Liver (tissue), 8 donors: ENCODE measurements at regions not wholly inside any gene's neighbourhood (a gene's known extent, or its start where the extent isn't known, plus 50 kb on each side); places are given as distances from the start of the nearest gene placed in this dataset.

Experiments
- DNase-seq: peaks from one replicate; pipeline ENCODE4 v3.0.0-alpha.2; 2017; ENCODE audit warnings: low spot score
- H3K27ac ChIP-seq, 2 donors: one replicate each; pipeline ENCODE4 v1.7.0; 2013; ENCODE audit warnings: inconsistent platforms in 2 of 2, low read length in 2 of 2, control low read depth in 1 of 2, low read depth in 1 of 2, mild to moderate bottlenecking in 1 of 2
- H3K27me3 ChIP-seq, 4 donors: one replicate each; pipeline versions ENCODE4 v1.6.1 to v1.7.0; 2013; ENCODE audit warnings: low read length in 3 of 4, inconsistent platforms in 1 of 4, mild to moderate bottlenecking in 1 of 4, moderate library complexity in 1 of 4; ENCODE audit not compliant: control insufficient read depth in 4 of 4, insufficient read depth in 4 of 4
- H3K36me3 ChIP-seq, 4 donors: one replicate each; pipeline versions ENCODE4 v1.6.1 to v1.7.0; 2013; ENCODE audit warnings: low read length in 3 of 4, mild to moderate bottlenecking in 3 of 4, low read depth in 1 of 4, moderate library complexity in 1 of 4; ENCODE audit not compliant: control insufficient read depth in 4 of 4, insufficient read depth in 3 of 4
- H3K4me1 ChIP-seq, 4 donors: one replicate each; pipeline versions ENCODE4 v1.6.1 to v1.7.0; 2013; ENCODE audit warnings: low read length in 3 of 4, mild to moderate bottlenecking in 3 of 4, moderate library complexity in 1 of 4; ENCODE audit not compliant: control insufficient read depth in 4 of 4, insufficient read depth in 4 of 4
- H3K4me3 ChIP-seq, 3 donors: one replicate each; pipeline versions ENCODE4 v1.6.1 to v1.7.0; 2013; ENCODE audit warnings: low read length in 3 of 3, control low read depth in 1 of 3, low read depth in 1 of 3, mild to moderate bottlenecking in 1 of 3
- H3K9ac ChIP-seq, 2 donors: one replicate each; pipeline ENCODE4 v1.7.0; 2013; ENCODE audit warnings: low read length in 2 of 2, mild to moderate bottlenecking in 2 of 2, moderate library complexity in 2 of 2, control low read depth in 1 of 2, low read depth in 1 of 2
- H3K9me3 ChIP-seq, 4 donors: one replicate each; pipeline versions ENCODE4 v1.6.1 to v1.7.0; 2013; ENCODE audit warnings: low read length in 3 of 4; ENCODE audit not compliant: control insufficient read depth in 4 of 4
- ATF3 ChIP-seq: IDR thresholded peaks from 2 replicates; pipeline ENCODE4 v1.6.1; 2016; ENCODE audit warnings: antibody characterized with exemption
- CTCF ChIP-seq: fragments of 150-350 bp; IDR thresholded peaks from 2 replicates; pipeline ENCODE4 v1.5.1; 2017; ENCODE audit warnings: improper control_type of control experiment, low read depth, low read length; ENCODE audit not compliant: missing input control
- EGR1 ChIP-seq, 2 donors: IDR thresholded peaks; 2 replicates each; pipeline ENCODE4 v1.6.1; 2016 to 2018; ENCODE audit warnings: antibody characterized with exemption in 2 of 2, low read depth in 2 of 2
- FOXA1 ChIP-seq: IDR thresholded peaks from 2 replicates; pipeline ENCODE4 v1.6.1; 2016; ENCODE audit warnings: antibody characterized with exemption
- FOXA2 ChIP-seq: IDR thresholded peaks from 2 replicates; pipeline ENCODE4 v1.6.1; 2016; ENCODE audit warnings: antibody characterized with exemption
- GABPA ChIP-seq, 2 donors: IDR thresholded peaks in 1 of 2; conservative IDR thresholded peaks in 1 of 2; 2 replicates each; pipeline ENCODE4 v1.6.1; 2016; ENCODE audit warnings: antibody characterized with exemption in 2 of 2, mild to moderate bottlenecking in 1 of 2, moderate library complexity in 1 of 2
- HNF4A ChIP-seq, 2 donors: conservative IDR thresholded peaks; 2 replicates each; pipeline ENCODE4 v1.6.1; 2016; ENCODE audit warnings: antibody characterized with exemption in 2 of 2, mild to moderate bottlenecking in 2 of 2
- HNF4G ChIP-seq: IDR thresholded peaks from 2 replicates; pipeline ENCODE4 v1.6.1; 2016; ENCODE audit warnings: antibody characterized with exemption
- JUND ChIP-seq, 2 donors: IDR thresholded peaks; 2 replicates each; pipeline ENCODE4 v1.6.1; 2016; ENCODE audit warnings: antibody characterized with exemption in 2 of 2
- MAX ChIP-seq: IDR thresholded peaks from 2 replicates; pipeline ENCODE4 v1.6.1; 2016; ENCODE audit warnings: antibody characterized with exemption
- NR2F2 ChIP-seq: IDR thresholded peaks from 2 replicates; pipeline ENCODE4 v1.6.1; 2016; ENCODE audit warnings: antibody characterized with exemption
- RAD21 ChIP-seq, 2 donors: IDR thresholded peaks; 2 replicates each; pipeline ENCODE4 v1.6.1; 2016; ENCODE audit warnings: antibody characterized with exemption in 2 of 2, mild to moderate bottlenecking in 2 of 2
- REST ChIP-seq: IDR thresholded peaks from 2 replicates; pipeline ENCODE4 v1.6.1; 2016; ENCODE audit warnings: antibody characterized with exemption, mild to moderate bottlenecking
- RXRA ChIP-seq, 2 donors: IDR thresholded peaks; 2 replicates each; pipeline ENCODE4 v1.6.1; 2017 to 2018; ENCODE audit warnings: antibody characterized with exemption in 2 of 2, mild to moderate bottlenecking in 1 of 2
- SP1 ChIP-seq: IDR thresholded peaks from 2 replicates; pipeline ENCODE4 v1.6.1; 2018; ENCODE audit warnings: antibody characterized with exemption, mild to moderate bottlenecking
- TAF1 ChIP-seq: conservative IDR thresholded peaks from 2 replicates; pipeline ENCODE4 v1.6.1; 2016; ENCODE audit warnings: antibody characterized with exemption, mild to moderate bottlenecking
- YY1 ChIP-seq: IDR thresholded peaks from 2 replicates; pipeline ENCODE4 v1.6.1; 2016; ENCODE audit warnings: antibody characterized with exemption, mild to moderate bottlenecking
- ZBTB33 ChIP-seq: IDR thresholded peaks from 2 replicates; pipeline ENCODE4 v1.6.1; 2016; ENCODE audit warnings: antibody characterized with exemption
- WGBS: extraction: QIAGEN DNeasy Blood & Tissue Kit; methylation state at CpG from one replicate; pipeline ENCODE4 v1.1.7; 2013; 5-methylcytosine and 5-hydroxymethylcytosine counted together
- donor health status: healthy.
- donor health status: healthy.
- donor health status: healthy.
- donor health status: healthy.
- donor health status: healthy.

- 96% methylated on average over 1 of the region's 1 CpG for WGBS
- no peaks in the 10 kb centered on the region for H3K4me1 ChIP-seq
- no peaks in the 10 kb centered on the region for H3K27me3 ChIP-seq
- no peak for TF ChIP-seq GABPA (IDR thresholded peaks at IDR 0.05 in 1 of 2, conservative IDR thresholded peaks at IDR 0.05 in 1 of 2)
- TF ChIP-seq YY1: no peak
- no peak for TF ChIP-seq NR2F2
- TF ChIP-seq ATF3: no peak
- TF ChIP-seq SP1: no peak
- TF ChIP-seq MAX: no peak
- H3K36me3 ChIP-seq: no peaks in the 10 kb centered on the region
- no peaks in the 10 kb centered on the region for H3K9me3 ChIP-seq
- H3K4me3 ChIP-seq: no peak overlapping the region
- no peak overlapping the region for H3K27ac ChIP-seq
- no peak for DNase-seq
- no peak overlapping the region for H3K9ac ChIP-seq
Measured at GRCh38 chr10:123346581-123346980, 192.4 kb downstream of the BUB3 start.

- no peaks in the 10 kb centered on the region for H3K4me1 ChIP-seq
- no peak overlapping the region for H3K4me3 ChIP-seq
- no peaks in the 10 kb centered on the region for H3K36me3 ChIP-seq
- no peak overlapping the region for H3K27ac ChIP-seq
- WGBS: 92% methylated on average over 19 of the region's 19 CpGs
- no peak for DNase-seq
- H3K27me3 ChIP-seq: no peaks in the 10 kb centered on the region
- no peak overlapping the region for H3K9ac ChIP-seq
- H3K9me3 ChIP-seq: no peaks in the 10 kb centered on the region
- TF ChIP-seq HNF4A (conservative IDR thresholded peaks at IDR 0.05) (no peak), YY1 (no peak), FOXA1 (no peak), ATF3 (no peak), JUND (IDR thresholded peaks at IDR 0.05) (no peak), RAD21 (IDR thresholded peaks at IDR 0.05) (no peak), NR2F2 (no peak), FOXA2 (no peak), EGR1 (IDR thresholded peaks at IDR 0.05; ENCODE audit: low read depth in 2 of 2) (no peak), MAX (no peak)
Measured at GRCh38 chr10:123348691-123349572, 194.7 kb downstream of the BUB3 start.

- no peak overlapping the region for H3K27ac ChIP-seq
- WGBS: 90% methylated on average over 17 of the region's 17 CpGs
- TF ChIP-seq ZBTB33 (no peak), GABPA (IDR thresholded peaks at IDR 0.05 in 1 of 2, conservative IDR thresholded peaks at IDR 0.05 in 1 of 2) (no peak), ATF3 (no peak), REST (no peak), JUND (IDR thresholded peaks at IDR 0.05) (no peak), HNF4A (conservative IDR thresholded peaks at IDR 0.05) (no peak), TAF1 (no peak), CTCF (no peak), SP1 (no peak), NR2F2 (no peak), EGR1 (IDR thresholded peaks at IDR 0.05; ENCODE audit: low read depth in 2 of 2) (no peak), FOXA1 (no peak), RXRA (IDR thresholded peaks at IDR 0.05) (no peak), FOXA2 (no peak), HNF4G (no peak)
Measured at GRCh38 chr10:123351715-123352114, 197.5 kb downstream of the BUB3 start.

More at GRCh38 chr10:123351715-123352114, 197.5 kb downstream of the BUB3 start:
- Histone ChIP-seq H3K9me3 (no peaks in the 10 kb centered on the region), H3K9ac (no peak overlapping the region), H3K4me1 (no peaks in the 10 kb centered on the region), H3K36me3 (no peaks in the 10 kb centered on the region), H3K4me3 (no peak overlapping the region), H3K27me3 (no peaks in the 10 kb centered on the region)
- DNase-seq: no peak
